BLaER1 treated with 17β-estradiol and CSF1 and Interleukin-3, amounts not matched to agents 10 nM and 100 nM (cell line): ENCODE measurements at regions not wholly inside any gene's neighbourhood (a gene's known extent, or its start where the extent isn't known, plus 50 kb on each side); places are given as distances from the start of the nearest gene placed in this dataset.
"Not testable (repeated sequence)": the region's sequence is repeated elsewhere in the genome, so short reads cannot be mapped to it uniquely, and the experiment has no call there.

Experiments used
- H3K27ac ChIP-seq, 11 experiments: shearing (Covaris generic); formaldehyde crosslinking; 2 replicates each; pipeline ENCODE4 v1.8.1; 2022
- H3K27me3 ChIP-seq, 11 experiments: shearing (Covaris generic); formaldehyde crosslinking; 2 replicates each; pipeline ENCODE4 v1.8.1; 2022
- H3K36me3 ChIP-seq, 11 experiments: shearing (Covaris generic); formaldehyde crosslinking; 2 replicates each; pipeline ENCODE4 v1.8.1; 2022
- H3K4me1 ChIP-seq, 10 experiments: shearing (Covaris generic); formaldehyde crosslinking; 2 replicates each; pipeline ENCODE4 v1.8.1; 2022
- H3K4me2 ChIP-seq, 11 experiments: shearing (Covaris generic); formaldehyde crosslinking; 2 replicates each; pipeline ENCODE4 v1.8.1; 2022
- H3K4me3 ChIP-seq, 10 experiments: shearing (Covaris generic); formaldehyde crosslinking; 2 replicates each; pipeline ENCODE4 v1.8.1; 2022
- H3K9ac ChIP-seq, 11 experiments: shearing (Covaris generic); formaldehyde crosslinking; 2 replicates each; pipeline ENCODE4 v1.8.1; 2022
- H3K9me3 ChIP-seq, 11 experiments: shearing (Covaris generic); formaldehyde crosslinking; replicated peaks in 1 of 11; 2 replicates each; pipeline ENCODE4 v1.8.1; 2022
- H4K20me1 ChIP-seq, 11 experiments: shearing (Covaris generic); formaldehyde crosslinking; 2 replicates each; pipeline ENCODE4 v1.8.1; 2022
- Cebpa-rat ChIP-seq, 11 experiments: shearing (Covaris generic); IDR thresholded peaks; 2 replicates each; pipeline ENCODE4 v1.8.1; 2022

DNA sequence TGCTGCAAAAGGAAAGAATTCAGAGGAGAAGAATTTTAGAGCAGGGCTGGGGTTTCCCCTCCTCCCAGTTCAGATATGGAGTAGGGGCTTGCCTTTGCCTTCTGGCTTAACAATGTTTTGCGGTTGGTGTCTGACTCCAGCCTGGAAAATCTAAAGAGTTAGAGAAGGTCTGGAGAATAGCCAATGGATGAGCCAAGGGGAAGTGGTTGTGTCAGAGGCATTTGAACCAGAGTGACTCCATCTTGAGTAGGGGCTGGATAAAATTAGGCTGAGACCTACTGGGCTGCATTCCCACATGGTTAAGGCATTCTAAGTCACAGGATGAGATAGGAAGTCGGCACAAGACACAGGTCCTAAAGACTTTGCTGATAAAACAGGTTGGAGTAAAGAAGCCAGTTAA is 133.7 kb downstream of the DIRAS2 start:
- H3K4me1 ChIP-seq = no peaks in the 10 kb centered on the region
- no peak overlapping the region for H3K27ac ChIP-seq
- no peak overlapping the region for H3K4me3 ChIP-seq
- no peak for TF ChIP-seq Cebpa-rat (IDR thresholded peaks at IDR 0.05)
- no peak overlapping the region for H3K4me2 ChIP-seq
- no peak overlapping the region for H3K9ac ChIP-seq
- H4K20me1 ChIP-seq = no peaks in the 10 kb centered on the region
- no peaks in the 10 kb centered on the region for H3K27me3 ChIP-seq
- peaks cover 0 to 6% (median 0%) of the 10 kb centered on the region in 11 experiments; a peak in 4 of 22 replicates for H3K9me3 ChIP-seq
- no peaks in the 10 kb centered on the region for H3K36me3 ChIP-seq

DNA sequence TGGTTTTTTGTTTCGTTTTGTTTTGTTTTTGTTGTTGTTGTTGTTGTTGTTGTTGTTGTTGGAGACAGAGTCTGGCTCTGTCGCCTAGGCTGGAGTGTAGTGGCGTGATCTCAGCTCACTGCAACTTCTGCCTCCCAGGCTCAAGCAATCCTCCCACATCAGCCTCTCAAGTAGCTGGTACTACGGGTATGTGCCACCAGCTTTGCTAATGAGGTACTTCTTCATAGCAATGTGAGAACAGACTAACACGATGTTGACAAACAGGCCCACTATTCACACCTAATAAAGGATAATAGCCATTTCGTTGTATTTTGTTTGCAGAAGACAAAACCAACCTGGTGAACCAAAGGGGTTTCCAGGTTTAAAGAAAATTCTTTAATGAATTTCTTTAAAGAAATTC is 130.9 kb downstream of the DIRAS2 start:
- no peaks in the 10 kb centered on the region for H4K20me1 ChIP-seq
- 0 out of 22 replicates have a peak, but pooled peaks cover 0 to 4% (median 0%) of the 10 kb centered on the region in 11 experiments for H3K9me3 ChIP-seq
- no peak overlapping the region for H3K4me2 ChIP-seq
- no peak overlapping the region for H3K9ac ChIP-seq
- no peak for TF ChIP-seq Cebpa-rat (IDR thresholded peaks at IDR 0.05)
- no peak overlapping the region for H3K4me3 ChIP-seq
- no peaks in the 10 kb centered on the region for H3K36me3 ChIP-seq
- H3K27ac ChIP-seq = no peak overlapping the region
- peaks cover 0 to 19% (median 9%) of the 10 kb centered on the region in 10 experiments; a peak in 12 of 20 replicates for H3K4me1 ChIP-seq
- H3K27me3 ChIP-seq = no peaks in the 10 kb centered on the region

DNA sequence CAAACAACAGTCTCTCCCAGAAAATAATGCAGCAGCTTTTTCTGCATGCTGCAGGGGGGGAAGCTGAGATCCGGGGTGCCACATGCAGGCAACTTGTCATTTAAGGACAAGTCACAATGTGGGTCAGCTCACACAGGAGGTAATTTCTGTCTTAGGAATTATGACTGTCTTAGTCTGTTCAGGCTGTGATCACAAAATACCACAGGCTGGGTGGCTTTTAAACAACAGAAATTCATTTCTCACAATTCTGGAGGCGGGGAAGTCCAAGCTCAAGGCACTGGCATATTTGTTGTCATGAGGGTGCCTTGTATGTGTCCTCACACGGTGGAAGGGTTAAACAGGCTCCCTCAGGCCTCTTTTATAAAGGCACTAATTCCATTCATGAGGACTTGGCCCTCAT is 127.7 kb downstream of the DIRAS2 start:
- H3K9me3 ChIP-seq = 0 out of 22 replicates have a peak, but pooled peaks cover 0 to 4% (median 0%) of the 10 kb centered on the region in 11 experiments
- H3K27ac ChIP-seq = peak overlapping the region in 1 of 11 experiments; percentile 43; a peak in 1 of 22 replicates
- H3K36me3 ChIP-seq = no peaks in the 10 kb centered on the region
- H3K27me3 ChIP-seq = no peaks in the 10 kb centered on the region
- H3K9ac ChIP-seq = no peak overlapping the region
- TF ChIP-seq Cebpa-rat (IDR thresholded peaks at IDR 0.05) = no peak
- peaks cover 0 to 19% (median 9%) of the 10 kb centered on the region in 10 experiments; a peak in 12 of 20 replicates for H3K4me1 ChIP-seq
- H3K4me2 ChIP-seq = peak overlapping the region in 7 of 11 experiments; percentile 12 to 54 (median 40); a peak in 9 of 22 replicates
- H4K20me1 ChIP-seq = no peaks in the 10 kb centered on the region
- no peak overlapping the region for H3K4me3 ChIP-seq

DNA sequence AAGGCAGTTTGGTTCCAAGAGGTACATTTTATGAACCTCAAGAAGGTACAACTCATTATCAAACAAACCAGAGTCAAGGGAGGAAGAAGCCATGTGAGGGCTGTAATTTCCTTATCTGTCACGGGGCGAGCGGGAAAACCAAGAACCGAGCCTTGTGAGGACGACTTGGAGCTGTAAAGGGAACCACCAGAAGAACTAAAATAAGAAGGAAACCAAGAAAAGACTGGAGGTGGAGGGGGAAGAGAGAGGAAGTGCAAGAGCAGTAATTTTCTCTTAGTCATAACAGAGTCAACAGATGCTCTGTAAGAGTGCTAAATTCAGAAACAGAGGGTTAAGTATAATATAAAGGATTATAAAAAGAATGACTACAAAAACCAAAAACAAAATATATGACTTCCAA is 127.1 kb downstream of the DIRAS2 start:
- H3K36me3 ChIP-seq = no peaks in the 10 kb centered on the region
- H4K20me1 ChIP-seq = no peaks in the 10 kb centered on the region
- H3K4me2 ChIP-seq = peak overlapping the region in 8 of 11 experiments; percentile 12 to 54 (median 39); a peak in 13 of 22 replicates
- H3K4me1 ChIP-seq = peaks cover 0 to 19% (median 9%) of the 10 kb centered on the region in 10 experiments; a peak in 12 of 20 replicates
- 0 out of 22 replicates have a peak, but pooled peaks cover 0 to 4% (median 0%) of the 10 kb centered on the region in 11 experiments for H3K9me3 ChIP-seq
- no peaks in the 10 kb centered on the region for H3K27me3 ChIP-seq
- no peak overlapping the region for H3K4me3 ChIP-seq
- H3K27ac ChIP-seq = peak overlapping the region in 2 of 11 experiments; percentile 31 to 43; a peak in 1 of 22 replicates
- no peak for TF ChIP-seq Cebpa-rat (IDR thresholded peaks at IDR 0.05)
- no peak overlapping the region for H3K9ac ChIP-seq

DNA sequence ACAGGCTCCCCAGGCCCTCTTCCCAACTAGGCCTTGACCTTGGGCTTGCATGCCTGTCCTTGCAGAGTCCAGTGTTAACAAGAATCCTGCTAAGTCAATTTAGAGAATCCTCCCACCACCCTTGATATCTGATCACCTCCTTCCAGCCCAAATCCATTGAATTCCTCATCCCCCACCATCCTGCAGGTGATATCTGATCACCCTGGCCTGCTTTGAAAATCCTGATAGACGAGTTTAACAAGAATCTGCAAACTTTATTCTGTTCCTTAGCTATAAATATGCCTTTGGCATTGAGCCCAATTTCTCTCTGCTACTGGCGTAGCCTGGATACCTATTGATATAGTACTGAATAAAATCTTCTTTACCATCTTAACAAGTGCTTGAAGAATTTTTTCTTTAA is 125.5 kb downstream of the DIRAS2 start:
- Histone ChIP-seq H3K9ac (no peak overlapping the region), H3K4me1 (peaks cover 0 to 20% (median 9%) of the 10 kb centered on the region in 10 experiments; a peak in 12 of 20 replicates), H3K27me3 (no peaks in the 10 kb centered on the region), H4K20me1 (no peaks in the 10 kb centered on the region), H3K4me2 (no peak overlapping the region), H3K9me3 (0 out of 22 replicates have a peak, but pooled peaks cover 0 to 4% (median 0%) of the 10 kb centered on the region in 11 experiments), H3K36me3 (no peaks in the 10 kb centered on the region), H3K4me3 (no peak overlapping the region), H3K27ac (no peak overlapping the region)
- no peak for TF ChIP-seq Cebpa-rat (IDR thresholded peaks at IDR 0.05)

DNA sequence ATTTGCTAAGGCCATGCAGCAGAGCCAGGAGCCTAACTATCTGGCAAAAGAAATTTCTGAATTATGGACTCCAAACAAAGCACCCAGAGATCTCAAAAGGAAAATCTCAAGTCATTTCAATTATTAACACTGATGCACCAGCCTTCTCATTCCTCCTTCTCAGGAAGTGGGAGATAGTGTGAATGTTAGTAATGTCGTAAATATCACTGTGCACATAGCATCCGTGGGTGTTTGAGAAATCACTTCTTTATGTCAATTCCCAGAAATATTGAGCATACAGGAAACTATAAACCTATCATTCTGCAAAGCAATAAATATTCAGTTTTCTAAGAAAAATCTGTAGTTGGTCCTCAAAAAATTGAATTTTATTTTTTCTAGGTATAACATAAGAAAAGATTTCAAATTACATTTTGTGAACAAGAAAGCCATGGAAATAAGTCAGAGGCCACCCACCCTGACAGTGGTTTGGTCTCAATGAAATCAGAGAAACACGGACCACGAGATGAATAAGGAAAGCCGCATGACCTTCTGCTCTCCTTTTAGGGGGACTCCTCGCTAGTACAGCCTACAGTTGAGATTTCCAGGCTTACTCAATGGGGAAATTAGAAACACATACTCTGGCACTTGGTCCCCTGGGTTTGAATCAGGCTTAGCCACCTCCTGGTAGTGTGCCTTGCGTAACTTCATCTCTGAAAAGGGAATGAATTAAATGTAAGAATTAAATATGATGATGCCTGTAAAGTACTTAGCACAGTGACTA is 120.6 kb downstream of the DIRAS2 start:
- Histone ChIP-seq H3K4me3 (no peak overlapping the region), H3K9me3 (no peaks in the 10 kb centered on the region), H3K4me2 (no peak overlapping the region; a peak in 1 of 22 replicates), H3K27ac (no peak overlapping the region), H3K4me1 (0 out of 20 replicates have a peak, but pooled peaks cover 0 to 6% (median 0%) of the 10 kb centered on the region in 10 experiments), H4K20me1 (no peaks in the 10 kb centered on the region), H3K27me3 (no peaks in the 10 kb centered on the region), H3K9ac (no peak overlapping the region), H3K36me3 (no peaks in the 10 kb centered on the region)
- peak in 1 of 11 experiments; percentile 30; a peak in 1 of 22 replicates for TF ChIP-seq Cebpa-rat (IDR thresholded peaks at IDR 0.05)

DNA sequence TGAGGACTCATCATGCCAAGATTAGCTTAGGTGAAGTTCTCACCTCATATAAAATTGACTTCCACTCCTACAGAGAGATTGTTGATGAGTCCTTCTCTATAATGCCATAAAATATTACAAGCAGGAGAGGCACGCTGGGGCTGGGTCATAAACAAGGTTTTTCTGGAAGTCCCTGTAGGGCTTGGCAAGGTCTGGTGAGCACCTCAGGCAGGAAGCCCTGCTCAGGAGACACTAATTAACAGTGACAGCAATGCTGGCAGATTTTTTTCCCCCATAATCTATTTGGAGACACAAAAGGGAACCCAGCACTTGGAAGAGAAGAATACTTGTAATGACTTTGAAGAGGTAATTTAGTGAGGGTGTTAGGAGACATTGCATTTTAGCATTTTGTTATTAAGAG is 118.7 kb downstream of the DIRAS2 start:
- Histone ChIP-seq H3K36me3 (no peaks in the 10 kb centered on the region), H3K9ac (no peak overlapping the region), H3K4me3 (no peak overlapping the region), H3K4me2 (no peak overlapping the region), H3K27me3 (no peaks in the 10 kb centered on the region), H3K9me3 (peaks cover 0 to 11% (median 0%) of the 10 kb centered on the region in 11 experiments; a peak in 3 of 22 replicates), H3K27ac (no peak overlapping the region), H3K4me1 (0 out of 20 replicates have a peak, but pooled peaks cover 0 to 6% (median 0%) of the 10 kb centered on the region in 10 experiments), H4K20me1 (no peaks in the 10 kb centered on the region)
- TF ChIP-seq Cebpa-rat (IDR thresholded peaks at IDR 0.05) = no peak

DNA sequence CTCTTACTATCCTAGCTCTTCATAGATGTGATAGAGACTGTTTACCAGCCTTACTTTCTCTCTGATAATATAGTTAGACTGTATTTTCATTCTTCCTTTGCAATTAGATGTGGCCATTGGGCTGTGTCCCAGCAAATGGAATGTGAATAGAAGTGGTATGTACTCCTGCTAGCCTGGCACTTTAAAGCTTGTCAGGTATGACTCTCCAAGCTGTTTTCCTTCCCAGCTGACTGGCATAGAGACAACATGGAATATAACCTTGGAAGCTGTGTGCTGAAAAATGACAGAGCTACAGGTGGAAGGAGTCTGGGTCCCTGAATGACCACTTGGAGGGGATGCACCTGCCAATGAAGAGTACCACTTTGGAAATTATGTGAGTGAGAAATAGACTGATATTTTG is 116.2 kb downstream of the DIRAS2 start:
- no peak overlapping the region for H3K4me2 ChIP-seq
- no peak overlapping the region for H3K9ac ChIP-seq
- H3K27me3 ChIP-seq = no peaks in the 10 kb centered on the region
- no peaks in the 10 kb centered on the region for H3K36me3 ChIP-seq
- H3K4me1 ChIP-seq = 0 out of 20 replicates have a peak, but pooled peaks cover 0 to 6% (median 0%) of the 10 kb centered on the region in 10 experiments
- H3K27ac ChIP-seq = no peak overlapping the region
- peaks cover 0 to 11% (median 0%) of the 10 kb centered on the region in 11 experiments; a peak in 3 of 22 replicates for H3K9me3 ChIP-seq
- H3K4me3 ChIP-seq = no peak overlapping the region
- H4K20me1 ChIP-seq = no peaks in the 10 kb centered on the region
- no peak for TF ChIP-seq Cebpa-rat (IDR thresholded peaks at IDR 0.05)

DNA sequence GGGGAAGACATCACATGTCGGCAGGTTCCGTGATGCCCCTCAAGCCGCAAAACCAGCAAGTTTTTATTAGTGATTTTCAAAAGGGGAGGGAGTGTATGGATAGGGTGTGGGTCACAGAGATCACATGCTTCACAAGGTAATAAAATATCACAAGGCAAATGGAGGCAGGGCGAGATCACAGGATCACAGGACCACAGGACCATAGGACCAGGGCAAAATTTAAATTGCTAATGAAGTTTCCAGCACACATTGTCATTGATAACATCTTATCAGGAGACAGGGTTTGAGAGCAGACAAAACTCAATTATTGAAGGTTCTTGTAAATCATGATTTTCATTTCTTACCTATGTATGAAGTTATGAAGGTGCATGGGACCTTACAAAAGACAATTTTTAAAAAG is 106.5 kb downstream of the DIRAS2 start:
- not testable (repeated sequence) for H3K4me3 ChIP-seq, H3K4me1 ChIP-seq, H3K27me3 ChIP-seq, H3K4me2 ChIP-seq, H3K36me3 ChIP-seq, H3K9me3 ChIP-seq, H3K9ac ChIP-seq, H3K27ac ChIP-seq, H4K20me1 ChIP-seq
